Mesenchymal stem cell (in vitro differentiated cells and primary cell): ENCODE measurements at regions not wholly inside any gene's neighbourhood (a gene's known extent, or its start where the extent isn't known, plus 50 kb on each side); places are given as distances from the start of the nearest gene placed in this dataset.
"Not testable (repeated sequence)": the region's sequence is repeated elsewhere in the genome, so short reads cannot be mapped to it uniquely, and the experiment has no call there.

ENCODE experiments used
- DNase-seq: peaks from one replicate; pipeline ENCODE4 v3.0.0-alpha.2; 2013
- H2AFZ ChIP-seq: one replicate; pipeline ENCODE4 v1.6.1; 2013; ENCODE audit warnings: low read depth, mild to moderate bottlenecking, control low read depth, inconsistent platforms, low read length, moderate library complexity
- H2AK5ac ChIP-seq: 2 replicates; pipeline ENCODE4 v1.6.1; 2013; ENCODE audit warnings: low read length, moderate library complexity, mild to moderate bottlenecking, inconsistent platforms; ENCODE audit not compliant: severe bottlenecking
- H2BK120ac ChIP-seq: one replicate; pipeline ENCODE4 v1.6.1; 2013; ENCODE audit warnings: low read depth, mild to moderate bottlenecking, inconsistent platforms, low read length, moderate library complexity
- H2BK12ac ChIP-seq, 2 experiments: one replicate each; pipeline ENCODE4 v1.6.1; 2013; ENCODE audit warnings: inconsistent platforms in 2 of 2, low read length in 2 of 2, mild to moderate bottlenecking in 2 of 2, moderate library complexity in 2 of 2, control low read depth in 1 of 2
- H2BK15ac ChIP-seq: one replicate; pipeline ENCODE4 v1.6.1; 2013; ENCODE audit warnings: mild to moderate bottlenecking, low read depth, inconsistent platforms; ENCODE audit not compliant: poor library complexity, severe bottlenecking
- H2BK5ac ChIP-seq: 2 replicates; pipeline ENCODE4 v1.6.1; 2013; ENCODE audit warnings: low read depth, mild to moderate bottlenecking, low read length, control low read depth, inconsistent platforms; ENCODE audit not compliant: poor library complexity, severe bottlenecking
- H3K14ac ChIP-seq, 2 experiments: one replicate each; pipeline ENCODE4 v1.6.1; 2013; ENCODE audit warnings: inconsistent platforms in 2 of 2, low read length in 2 of 2, control low read depth in 1 of 2, mild to moderate bottlenecking in 1 of 2, moderate library complexity in 1 of 2
- H3K18ac ChIP-seq, 2 experiments: one replicate each; pipeline ENCODE4 v1.6.1; 2013; ENCODE audit warnings: inconsistent platforms in 2 of 2, low read length in 2 of 2, control low read depth in 1 of 2, low read depth in 1 of 2, mild to moderate bottlenecking in 1 of 2
- H3K23ac ChIP-seq, 2 experiments: one replicate each; pipeline ENCODE4 v1.6.1; 2013; ENCODE audit warnings: inconsistent platforms in 2 of 2, low read length in 2 of 2, mild to moderate bottlenecking in 2 of 2, moderate library complexity in 2 of 2, control low read depth in 1 of 2
- H3K27ac ChIP-seq: 2 replicates; pipeline ENCODE4 v1.5.1; 2013; ENCODE audit warnings: mild to moderate bottlenecking, moderate library complexity, low read length, control low read depth, inconsistent platforms; ENCODE audit not compliant: poor library complexity, severe bottlenecking
- H3K27me3 ChIP-seq, 2 experiments: 2 replicates each; pipeline versions ENCODE4 v1.6.1 to v1.7.0; 2013; ENCODE audit warnings: low read length in 2 of 2, mild to moderate bottlenecking in 2 of 2, moderate library complexity in 2 of 2, control low read depth in 1 of 2, inconsistent platforms in 1 of 2; ENCODE audit not compliant: control insufficient read depth in 1 of 2, insufficient read depth in 1 of 2
- H3K36me3 ChIP-seq, 2 experiments: 2 replicates each; pipeline versions ENCODE4 v1.6.1 to v1.7.0; 2013; ENCODE audit warnings: low read length in 2 of 2, control low read depth in 1 of 2, inconsistent platforms in 1 of 2, low read depth in 1 of 2, mild to moderate bottlenecking in 1 of 2; ENCODE audit not compliant: insufficient read depth in 2 of 2, control insufficient read depth in 1 of 2
- H3K4ac ChIP-seq, 2 experiments: one replicate each; pipeline ENCODE4 v1.6.1; 2013; ENCODE audit warnings: inconsistent platforms in 2 of 2, low read length in 2 of 2, mild to moderate bottlenecking in 2 of 2, moderate library complexity in 2 of 2, control low read depth in 1 of 2, low read depth in 1 of 2
- H3K4me1 ChIP-seq: 2 replicates; pipeline ENCODE4 v1.6.1; 2013; ENCODE audit warnings: low read depth, low read length, control low read depth; ENCODE audit not compliant: control insufficient read depth, insufficient read depth
- H3K4me2 ChIP-seq: 2 replicates; pipeline ENCODE4 v1.6.1; 2013; ENCODE audit warnings: low read length, mild to moderate bottlenecking, inconsistent platforms; ENCODE audit not compliant: poor library complexity, severe bottlenecking
- H3K4me3 ChIP-seq, 2 experiments: 2 replicates each; pipeline versions ENCODE4 v1.5.1 to v1.7.0; 2013; ENCODE audit warnings: low read length in 2 of 2, mild to moderate bottlenecking in 2 of 2, control low read depth in 1 of 2, low read depth in 1 of 2; ENCODE audit not compliant: insufficient read depth in 1 of 2
- H3K79me1 ChIP-seq: replicated peaks from 2 replicates; pipeline ENCODE4 v1.6.1; 2013; ENCODE audit warnings: mild to moderate bottlenecking, control low read depth, low read length, inconsistent platforms; ENCODE audit not compliant: poor library complexity, severe bottlenecking
- H3K9ac ChIP-seq: 2 replicates; pipeline ENCODE4 v1.7.0; 2013; ENCODE audit warnings: mild to moderate bottlenecking, low read length, moderate library complexity
- H3K9me3 ChIP-seq: 2 replicates; pipeline ENCODE4 v1.7.0; 2013; ENCODE audit warnings: mild to moderate bottlenecking, low read length; ENCODE audit not compliant: control insufficient read depth
- H4K8ac ChIP-seq: one replicate; pipeline ENCODE4 v1.6.1; 2013; ENCODE audit warnings: inconsistent platforms, mild to moderate bottlenecking, low read length, moderate library complexity
- H4K91ac ChIP-seq: one replicate; pipeline ENCODE4 v1.6.1; 2013; ENCODE audit warnings: mild to moderate bottlenecking, low read length, inconsistent platforms
- WGBS: methylation state at CpG from one replicate; pipeline ENCODE4 v1.1.7; 2013; ENCODE audit warnings: mixed read lengths; 5-methylcytosine and 5-hydroxymethylcytosine counted together

DNA sequence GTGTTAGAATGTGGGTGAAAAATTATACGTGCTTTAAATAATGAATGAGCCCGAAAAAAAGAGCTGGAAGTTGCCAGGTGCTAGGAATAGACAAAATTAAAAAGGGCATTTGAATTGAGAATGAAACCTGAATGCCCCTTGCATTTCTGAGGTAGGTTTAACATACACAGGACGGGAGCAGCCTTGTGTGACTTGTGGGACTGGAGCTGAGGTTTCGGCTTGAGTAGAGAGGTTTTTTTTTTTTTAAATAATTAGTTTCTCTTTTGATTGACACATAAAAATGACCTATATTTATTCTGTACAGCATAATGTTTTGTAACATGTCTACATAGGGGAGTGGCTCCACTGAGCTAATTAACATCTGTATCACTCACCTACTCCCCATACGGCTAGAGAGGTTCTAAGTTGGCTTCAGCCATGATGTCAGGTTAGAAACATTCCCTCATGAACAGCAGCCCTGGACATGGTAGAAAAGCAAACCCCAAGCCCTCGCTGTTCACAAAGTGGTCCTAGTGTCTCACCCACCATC is 424.0 kb downstream of the TMEM121 start:
- not testable (repeated sequence) for H3K18ac ChIP-seq, H2AK5ac ChIP-seq, H3K4ac ChIP-seq, H4K91ac ChIP-seq, H3K4me3 ChIP-seq, H4K8ac ChIP-seq, H3K36me3 ChIP-seq, H3K4me1 ChIP-seq, H3K79me1 ChIP-seq, H2BK120ac ChIP-seq, H3K27me3 ChIP-seq, H2BK5ac ChIP-seq, H3K4me2 ChIP-seq, H3K9ac ChIP-seq, DNase-seq, H2AFZ ChIP-seq, H3K9me3 ChIP-seq, H2BK15ac ChIP-seq, H3K27ac ChIP-seq, H3K23ac ChIP-seq, H3K14ac ChIP-seq, H2BK12ac ChIP-seq
- 58% methylated on average over 4 of the region's 6 CpGs for whole genome bisulfite sequencing

DNA sequence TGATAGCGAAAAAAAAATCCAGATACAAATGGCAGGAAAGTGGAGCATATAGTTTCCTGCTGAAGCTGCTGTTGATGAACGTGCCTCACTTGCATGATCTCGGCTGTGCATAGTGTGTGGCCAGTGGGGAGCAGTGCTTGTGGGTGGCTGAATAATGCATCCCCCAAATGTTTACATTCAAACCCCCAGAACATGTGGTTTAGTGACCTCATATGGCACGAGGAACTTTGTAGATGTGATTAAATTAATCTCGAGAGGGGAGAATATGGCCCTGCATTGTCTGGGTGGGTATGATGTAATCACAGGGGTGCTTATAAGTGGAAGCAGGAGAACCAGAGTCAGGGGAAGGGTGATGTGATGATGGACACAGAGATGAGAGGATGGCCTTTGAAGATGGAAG is 425.0 kb downstream of the TMEM121 start:
- Histone ChIP-seq H3K18ac (no peak overlapping the region), H3K4me1 (no peaks in the 10 kb centered on the region)
- WGBS = 52% methylated on average over 5 of the region's 5 CpGs

DNA sequence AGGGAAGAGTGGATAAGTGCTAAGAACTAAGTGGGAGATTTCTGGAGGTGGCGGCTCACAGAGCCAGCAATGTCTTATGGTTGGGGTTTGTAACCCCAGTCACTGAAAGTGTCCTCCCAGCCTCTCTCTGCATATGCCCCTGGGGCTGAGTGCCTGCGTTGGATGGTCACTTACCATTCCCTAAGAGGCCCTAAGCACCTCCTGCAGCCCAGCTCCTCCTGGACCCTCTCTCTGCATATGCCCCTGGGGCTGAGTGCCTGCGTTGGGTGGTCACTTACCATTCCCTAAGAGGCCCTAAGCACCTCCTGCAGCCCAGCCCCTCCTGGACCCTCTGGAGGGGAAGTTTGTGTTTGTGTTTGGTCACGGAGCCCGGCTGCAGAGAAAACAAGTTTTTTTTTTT is 425.8 kb downstream of the TMEM121 start:
- H3K4me3 ChIP-seq = no peak overlapping the region
- H3K9ac ChIP-seq = no peak overlapping the region
- no peak for DNase-seq
- H3K4ac ChIP-seq = no peak overlapping the region
- no peaks in the 10 kb centered on the region for H3K9me3 ChIP-seq
- H2BK120ac ChIP-seq = no peak overlapping the region
- H2BK15ac ChIP-seq = no peak overlapping the region
- H2AFZ ChIP-seq = no peak overlapping the region
- no peaks in the 10 kb centered on the region for H3K27me3 ChIP-seq
- H3K36me3 ChIP-seq = no peaks in the 10 kb centered on the region
- H3K4me2 ChIP-seq = no peak overlapping the region
- no peak overlapping the region for H4K8ac ChIP-seq
- no peaks in the 10 kb centered on the region for H3K4me1 ChIP-seq
- H3K14ac ChIP-seq = no peak overlapping the region
- no peak overlapping the region for H3K27ac ChIP-seq
- H2BK12ac ChIP-seq = no peak overlapping the region
- no peak overlapping the region for H3K23ac ChIP-seq
- H4K91ac ChIP-seq = no peak overlapping the region
- WGBS = 65% methylated on average over 3 of the region's 5 CpGs
- no peak overlapping the region for H2AK5ac ChIP-seq
- H2BK5ac ChIP-seq = no peak overlapping the region
- no peak overlapping the region for H3K18ac ChIP-seq
- no peaks in the 10 kb centered on the region for H3K79me1 ChIP-seq

More for the DNA sequence above, 425.0 kb downstream of the TMEM121 start:
- no peaks in the 10 kb centered on the region for H3K27me3 ChIP-seq
- no peak overlapping the region for H4K8ac ChIP-seq
- H2BK12ac ChIP-seq = no peak overlapping the region
- no peaks in the 10 kb centered on the region for H3K36me3 ChIP-seq
- no peak overlapping the region for H3K14ac ChIP-seq
- no peak overlapping the region for H2AK5ac ChIP-seq
- H2BK5ac ChIP-seq = no peak overlapping the region
- H3K9ac ChIP-seq = no peak overlapping the region
- no peak overlapping the region for H4K91ac ChIP-seq
- H3K4me2 ChIP-seq = no peak overlapping the region
- H3K23ac ChIP-seq = no peak overlapping the region
- H3K4me3 ChIP-seq = no peak overlapping the region
- no peak overlapping the region for H3K4ac ChIP-seq
- H2BK120ac ChIP-seq = no peak overlapping the region
- no peak for DNase-seq
- H2BK15ac ChIP-seq = no peak overlapping the region
- H3K79me1 ChIP-seq = no peaks in the 10 kb centered on the region
- H3K27ac ChIP-seq = no peak overlapping the region
- H2AFZ ChIP-seq = no peak overlapping the region
- no peaks in the 10 kb centered on the region for H3K9me3 ChIP-seq

DNA sequence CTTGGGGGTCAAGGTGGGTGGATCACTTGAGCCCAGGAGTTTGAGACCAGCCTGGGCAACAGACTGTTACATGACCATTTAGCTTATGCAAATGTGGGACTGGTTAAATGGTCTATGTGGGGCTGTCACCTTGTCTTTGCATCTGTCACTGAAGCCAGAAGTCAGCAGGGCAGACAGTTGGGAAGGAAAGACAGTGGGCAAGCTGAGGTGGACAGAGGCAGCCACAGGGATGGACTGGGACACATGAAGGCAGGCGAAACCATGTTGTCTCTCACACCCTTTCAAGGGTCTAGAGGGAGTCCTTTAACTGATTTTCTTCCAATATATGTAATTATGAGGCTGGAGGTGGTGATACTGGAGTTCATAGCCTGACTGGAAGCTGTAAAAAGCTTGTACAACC is 426.4 kb downstream of the TMEM121 start:
- Histone ChIP-seq H3K4me1 (no peaks in the 10 kb centered on the region), H3K14ac (no peak overlapping the region), H2BK15ac (no peak overlapping the region), H4K91ac (no peak overlapping the region), H3K23ac (no peak overlapping the region), H3K36me3 (no peaks in the 10 kb centered on the region), H2BK12ac (no peak overlapping the region), H4K8ac (no peak overlapping the region), H3K4ac (no peak overlapping the region), H3K4me3 (no peak overlapping the region), H2AFZ (no peak overlapping the region), H2AK5ac (no peak overlapping the region), H3K27ac (no peak overlapping the region), H2BK5ac (no peak overlapping the region), H2BK120ac (no peak overlapping the region), H3K79me1 (no peaks in the 10 kb centered on the region), H3K4me2 (no peak overlapping the region), H3K18ac (no peak overlapping the region), H3K9ac (no peak overlapping the region), H3K9me3 (no peaks in the 10 kb centered on the region), H3K27me3 (no peaks in the 10 kb centered on the region)
- DNase-seq = no peak
- WGBS = no CpG with 5 or more reads among the region's 1 CpG
